ENCODE measurements at regions not wholly inside any gene's neighbourhood (a gene's known extent, or its start where the extent isn't known, plus 50 kb on each side); places are given as distances from the start of the nearest gene placed in this dataset.

DNA sequence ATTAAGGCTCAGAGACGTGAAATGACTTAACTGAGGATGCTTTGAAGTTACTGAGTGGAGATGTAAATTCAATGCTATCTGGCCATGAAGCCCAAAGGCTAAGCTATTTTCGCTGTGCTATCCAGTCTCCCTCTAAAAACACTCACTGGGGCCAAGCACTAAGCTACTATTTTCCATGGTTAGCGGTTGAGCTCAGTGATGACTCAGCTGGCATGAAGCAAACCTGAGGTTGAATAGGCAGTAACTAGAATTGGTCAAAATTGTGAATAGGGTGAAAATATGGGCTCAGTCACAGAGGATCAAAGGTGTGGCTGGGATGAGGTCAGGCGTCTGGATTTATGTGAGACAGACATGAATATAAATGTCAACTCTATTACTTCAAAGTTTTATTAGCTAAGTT is 564.2 kb upstream of the KIRREL3 start:
- TF ChIP-seq, protein P1, sequence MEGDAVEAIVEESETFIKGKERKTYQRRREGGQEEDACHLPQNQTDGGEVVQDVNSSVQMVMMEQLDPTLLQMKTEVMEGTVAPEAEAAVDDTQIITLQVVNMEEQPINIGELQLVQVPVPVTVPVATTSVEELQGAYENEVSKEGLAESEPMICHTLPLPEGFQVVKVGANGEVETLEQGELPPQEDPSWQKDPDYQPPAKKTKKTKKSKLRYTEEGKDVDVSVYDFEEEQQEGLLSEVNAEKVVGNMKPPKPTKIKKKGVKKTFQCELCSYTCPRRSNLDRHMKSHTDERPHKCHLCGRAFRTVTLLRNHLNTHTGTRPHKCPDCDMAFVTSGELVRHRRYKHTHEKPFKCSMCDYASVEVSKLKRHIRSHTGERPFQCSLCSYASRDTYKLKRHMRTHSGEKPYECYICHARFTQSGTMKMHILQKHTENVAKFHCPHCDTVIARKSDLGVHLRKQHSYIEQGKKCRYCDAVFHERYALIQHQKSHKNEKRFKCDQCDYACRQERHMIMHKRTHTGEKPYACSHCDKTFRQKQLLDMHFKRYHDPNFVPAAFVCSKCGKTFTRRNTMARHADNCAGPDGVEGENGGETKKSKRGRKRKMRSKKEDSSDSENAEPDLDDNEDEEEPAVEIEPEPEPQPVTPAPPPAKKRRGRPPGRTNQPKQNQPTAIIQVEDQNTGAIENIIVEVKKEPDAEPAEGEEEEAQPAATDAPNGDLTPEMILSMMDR (conservative IDR thresholded peaks at IDR 0.05; ENCODE audit: low read length), result no peak
- no peak for TF ChIP-seq EZH2phosphoT487 (IDR thresholded peaks at IDR 0.05; ENCODE audit: borderline replicate concordance)
